ENCODE measurements at regions not wholly inside any gene's neighbourhood (a gene's known extent, or its start where the extent isn't known, plus 50 kb on each side); places are given as distances from the start of the nearest gene placed in this dataset.

DNA sequence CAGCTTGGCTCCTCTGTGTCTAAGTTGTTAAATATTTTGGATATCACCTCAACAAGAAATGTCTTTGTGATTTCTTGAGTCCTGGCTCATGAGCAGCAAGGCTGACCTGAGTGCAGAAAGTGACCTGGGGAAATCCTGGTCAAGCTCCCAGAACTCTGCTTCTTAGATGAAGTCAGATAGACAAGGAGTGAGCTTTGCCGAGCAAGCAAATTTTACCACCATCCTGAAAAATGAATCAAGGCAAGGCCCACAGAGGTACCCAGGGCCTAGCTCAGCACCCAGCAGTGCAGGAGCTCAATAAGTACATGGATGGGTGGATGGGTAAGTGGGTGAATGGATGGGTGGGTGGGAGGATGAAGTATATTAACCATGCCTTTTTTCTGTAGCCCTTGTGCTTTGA, 291.8 kb downstream of the UACA start (continued):
- TF ChIP-seq, protein P1, sequence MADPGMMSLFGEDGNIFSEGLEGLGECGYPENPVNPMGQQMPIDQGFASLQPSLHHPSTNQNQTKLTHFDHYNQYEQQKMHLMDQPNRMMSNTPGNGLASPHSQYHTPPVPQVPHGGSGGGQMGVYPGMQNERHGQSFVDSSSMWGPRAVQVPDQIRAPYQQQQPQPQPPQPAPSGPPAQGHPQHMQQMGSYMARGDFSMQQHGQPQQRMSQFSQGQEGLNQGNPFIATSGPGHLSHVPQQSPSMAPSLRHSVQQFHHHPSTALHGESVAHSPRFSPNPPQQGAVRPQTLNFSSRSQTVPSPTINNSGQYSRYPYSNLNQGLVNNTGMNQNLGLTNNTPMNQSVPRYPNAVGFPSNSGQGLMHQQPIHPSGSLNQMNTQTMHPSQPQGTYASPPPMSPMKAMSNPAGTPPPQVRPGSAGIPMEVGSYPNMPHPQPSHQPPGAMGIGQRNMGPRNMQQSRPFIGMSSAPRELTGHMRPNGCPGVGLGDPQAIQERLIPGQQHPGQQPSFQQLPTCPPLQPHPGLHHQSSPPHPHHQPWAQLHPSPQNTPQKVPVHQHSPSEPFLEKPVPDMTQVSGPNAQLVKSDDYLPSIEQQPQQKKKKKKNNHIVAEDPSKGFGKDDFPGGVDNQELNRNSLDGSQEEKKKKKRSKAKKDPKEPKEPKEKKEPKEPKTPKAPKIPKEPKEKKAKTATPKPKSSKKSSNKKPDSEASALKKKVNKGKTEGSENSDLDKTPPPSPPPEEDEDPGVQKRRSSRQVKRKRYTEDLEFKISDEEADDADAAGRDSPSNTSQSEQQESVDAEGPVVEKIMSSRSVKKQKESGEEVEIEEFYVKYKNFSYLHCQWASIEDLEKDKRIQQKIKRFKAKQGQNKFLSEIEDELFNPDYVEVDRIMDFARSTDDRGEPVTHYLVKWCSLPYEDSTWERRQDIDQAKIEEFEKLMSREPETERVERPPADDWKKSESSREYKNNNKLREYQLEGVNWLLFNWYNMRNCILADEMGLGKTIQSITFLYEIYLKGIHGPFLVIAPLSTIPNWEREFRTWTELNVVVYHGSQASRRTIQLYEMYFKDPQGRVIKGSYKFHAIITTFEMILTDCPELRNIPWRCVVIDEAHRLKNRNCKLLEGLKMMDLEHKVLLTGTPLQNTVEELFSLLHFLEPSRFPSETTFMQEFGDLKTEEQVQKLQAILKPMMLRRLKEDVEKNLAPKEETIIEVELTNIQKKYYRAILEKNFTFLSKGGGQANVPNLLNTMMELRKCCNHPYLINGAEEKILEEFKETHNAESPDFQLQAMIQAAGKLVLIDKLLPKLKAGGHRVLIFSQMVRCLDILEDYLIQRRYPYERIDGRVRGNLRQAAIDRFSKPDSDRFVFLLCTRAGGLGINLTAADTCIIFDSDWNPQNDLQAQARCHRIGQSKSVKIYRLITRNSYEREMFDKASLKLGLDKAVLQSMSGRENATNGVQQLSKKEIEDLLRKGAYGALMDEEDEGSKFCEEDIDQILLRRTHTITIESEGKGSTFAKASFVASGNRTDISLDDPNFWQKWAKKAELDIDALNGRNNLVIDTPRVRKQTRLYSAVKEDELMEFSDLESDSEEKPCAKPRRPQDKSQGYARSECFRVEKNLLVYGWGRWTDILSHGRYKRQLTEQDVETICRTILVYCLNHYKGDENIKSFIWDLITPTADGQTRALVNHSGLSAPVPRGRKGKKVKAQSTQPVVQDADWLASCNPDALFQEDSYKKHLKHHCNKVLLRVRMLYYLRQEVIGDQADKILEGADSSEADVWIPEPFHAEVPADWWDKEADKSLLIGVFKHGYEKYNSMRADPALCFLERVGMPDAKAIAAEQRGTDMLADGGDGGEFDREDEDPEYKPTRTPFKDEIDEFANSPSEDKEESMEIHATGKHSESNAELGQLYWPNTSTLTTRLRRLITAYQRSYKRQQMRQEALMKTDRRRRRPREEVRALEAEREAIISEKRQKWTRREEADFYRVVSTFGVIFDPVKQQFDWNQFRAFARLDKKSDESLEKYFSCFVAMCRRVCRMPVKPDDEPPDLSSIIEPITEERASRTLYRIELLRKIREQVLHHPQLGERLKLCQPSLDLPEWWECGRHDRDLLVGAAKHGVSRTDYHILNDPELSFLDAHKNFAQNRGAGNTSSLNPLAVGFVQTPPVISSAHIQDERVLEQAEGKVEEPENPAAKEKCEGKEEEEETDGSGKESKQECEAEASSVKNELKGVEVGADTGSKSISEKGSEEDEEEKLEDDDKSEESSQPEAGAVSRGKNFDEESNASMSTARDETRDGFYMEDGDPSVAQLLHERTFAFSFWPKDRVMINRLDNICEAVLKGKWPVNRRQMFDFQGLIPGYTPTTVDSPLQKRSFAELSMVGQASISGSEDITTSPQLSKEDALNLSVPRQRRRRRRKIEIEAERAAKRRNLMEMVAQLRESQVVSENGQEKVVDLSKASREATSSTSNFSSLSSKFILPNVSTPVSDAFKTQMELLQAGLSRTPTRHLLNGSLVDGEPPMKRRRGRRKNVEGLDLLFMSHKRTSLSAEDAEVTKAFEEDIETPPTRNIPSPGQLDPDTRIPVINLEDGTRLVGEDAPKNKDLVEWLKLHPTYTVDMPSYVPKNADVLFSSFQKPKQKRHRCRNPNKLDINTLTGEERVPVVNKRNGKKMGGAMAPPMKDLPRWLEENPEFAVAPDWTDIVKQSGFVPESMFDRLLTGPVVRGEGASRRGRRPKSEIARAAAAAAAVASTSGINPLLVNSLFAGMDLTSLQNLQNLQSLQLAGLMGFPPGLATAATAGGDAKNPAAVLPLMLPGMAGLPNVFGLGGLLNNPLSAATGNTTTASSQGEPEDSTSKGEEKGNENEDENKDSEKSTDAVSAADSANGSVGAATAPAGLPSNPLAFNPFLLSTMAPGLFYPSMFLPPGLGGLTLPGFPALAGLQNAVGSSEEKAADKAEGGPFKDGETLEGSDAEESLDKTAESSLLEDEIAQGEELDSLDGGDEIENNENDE (IDR thresholded peaks at IDR 0.05; ENCODE audit: insufficient replicate concordance, low read length) = no peak

Data from H1 (cell line).